SU-DHL-6 (cell line): ENCODE measurements at regions not wholly inside any gene's neighbourhood (a gene's known extent, or its start where the extent isn't known, plus 50 kb on each side); places are given as distances from the start of the nearest gene placed in this dataset.
A peak's percentile ranks its signal among the peaks of the same experiment; 100 is the strongest.

Source experiments
- H2AFZ ChIP-seq: fragments of 200-600 bp; sonication (generic); 2 replicates; pipeline ENCODE4 v1.6.1; 2014; ENCODE audit warnings: low read depth, mild to moderate bottlenecking, moderate library complexity, mixed read lengths, antibody characterized with exemption, low read length; ENCODE audit not compliant: severe bottlenecking
- H3F3A ChIP-seq: fragments of 200-600 bp; shearing (Covaris generic); 2 replicates; pipeline ENCODE4 v1.6.0; 2016; ENCODE audit warnings: antibody characterized with exemption, mild to moderate bottlenecking; ENCODE audit not compliant: insufficient read depth
- H3K27ac ChIP-seq: fragments of 200-600 bp; sonication (generic); 2 replicates; pipeline ENCODE4 v1.5.1; 2016; ENCODE audit warnings: low read depth, mild to moderate bottlenecking, low read length, moderate library complexity, mixed read lengths
- H3K27me3 ChIP-seq: fragments of 200-600 bp; sonication (generic), shearing (Covaris generic); 2 replicates; pipeline ENCODE4 v1.6.0; 2014; ENCODE audit warnings: mild to moderate bottlenecking, low read length
- H3K36me3 ChIP-seq: fragments of 200-600 bp; sonication (generic); 2 replicates; pipeline ENCODE4 v1.6.1; 2014; ENCODE audit warnings: mild to moderate bottlenecking, low read length, mixed read lengths
- H3K4me2 ChIP-seq: fragments of 300-600, 200-600 bp; shearing (Covaris generic), sonication (generic); 2 replicates; pipeline ENCODE4 v1.6.0; 2014; ENCODE audit warnings: low read length, low read depth, mild to moderate bottlenecking; ENCODE audit not compliant: poor library complexity, severe bottlenecking
- H3K4me3 ChIP-seq: fragments of 200-600 bp; sonication (generic); 2 replicates; pipeline ENCODE4 v1.5.1; 2014; ENCODE audit warnings: antibody characterized with exemption, low read length, mild to moderate bottlenecking, mixed read lengths; ENCODE audit not compliant: insufficient read depth, poor library complexity, severe bottlenecking
- H3K79me2 ChIP-seq: fragments of 200-600 bp; sonication (generic); 2 replicates; pipeline ENCODE4 v1.6.1; 2014; ENCODE audit warnings: mild to moderate bottlenecking, low read length, moderate library complexity; ENCODE audit not compliant: insufficient read depth
- H3K9ac ChIP-seq: fragments of 200-600 bp; sonication (generic); 2 replicates; pipeline ENCODE4 v1.7.0; 2014; ENCODE audit warnings: mild to moderate bottlenecking, low read length
- H3K9me2 ChIP-seq: fragments of 200-600 bp; sonication (generic); replicated peaks from 2 replicates; pipeline ENCODE4 v1.6.1; 2014; ENCODE audit warnings: low read length; ENCODE audit not compliant: insufficient read depth
- H3K9me3 ChIP-seq: fragments of 200-600 bp; sonication (generic); 2 replicates; pipeline ENCODE4 v1.6.1; 2014; ENCODE audit warnings: low read length, mixed read lengths; ENCODE audit not compliant: insufficient read depth
- H4K20me1 ChIP-seq: fragments of 200-600 bp; sonication (generic); 2 replicates; pipeline ENCODE4 v1.6.1; 2014; ENCODE audit warnings: low read depth, mild to moderate bottlenecking, antibody characterized with exemption, low read length, moderate library complexity, mixed read lengths
- EZH2phosphoT487 ChIP-seq: fragments of 200-600 bp; sonication (generic), shearing (Covaris generic); conservative IDR thresholded peaks from 2 replicates; pipeline ENCODE4 v1.6.1; 2018; ENCODE audit warnings: mild to moderate bottlenecking, antibody characterized with exemption, low read length, moderate library complexity, mixed read lengths
- TF ChIP-seq, protein P1 (sequence below): fragments of 200-600 bp; sonication (generic); IDR thresholded peaks from one replicate; pipeline ENCODE4 v1.5.1; 2017; ENCODE audit warnings: antibody characterized with exemption, mild to moderate bottlenecking, low read length, moderate library complexity; ENCODE audit not compliant: insufficient read depth, poor library complexity, severe bottlenecking

DNA sequence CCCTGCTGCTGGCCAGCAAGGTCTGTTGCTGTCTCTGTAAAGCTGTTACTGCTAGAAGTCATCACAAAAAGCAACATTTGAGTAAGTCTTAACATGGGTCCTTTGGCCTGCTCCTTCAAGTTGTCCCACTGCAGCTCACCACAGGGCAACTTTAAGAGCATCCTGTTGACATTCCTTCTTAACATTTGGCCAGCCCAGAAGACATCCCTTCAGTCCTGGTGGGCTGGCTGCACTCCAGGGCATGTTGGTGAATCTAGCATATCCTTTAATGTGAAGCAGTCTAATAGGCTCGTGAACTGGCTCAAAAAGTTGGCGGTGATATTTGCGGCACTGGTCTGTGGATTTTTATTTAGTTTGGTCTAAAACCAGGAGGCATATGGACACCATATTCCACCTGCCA, 92.2 kb upstream of the MAML3 start:
- no peak overlapping the region for H3K27ac ChIP-seq
- TF ChIP-seq, protein P1, sequence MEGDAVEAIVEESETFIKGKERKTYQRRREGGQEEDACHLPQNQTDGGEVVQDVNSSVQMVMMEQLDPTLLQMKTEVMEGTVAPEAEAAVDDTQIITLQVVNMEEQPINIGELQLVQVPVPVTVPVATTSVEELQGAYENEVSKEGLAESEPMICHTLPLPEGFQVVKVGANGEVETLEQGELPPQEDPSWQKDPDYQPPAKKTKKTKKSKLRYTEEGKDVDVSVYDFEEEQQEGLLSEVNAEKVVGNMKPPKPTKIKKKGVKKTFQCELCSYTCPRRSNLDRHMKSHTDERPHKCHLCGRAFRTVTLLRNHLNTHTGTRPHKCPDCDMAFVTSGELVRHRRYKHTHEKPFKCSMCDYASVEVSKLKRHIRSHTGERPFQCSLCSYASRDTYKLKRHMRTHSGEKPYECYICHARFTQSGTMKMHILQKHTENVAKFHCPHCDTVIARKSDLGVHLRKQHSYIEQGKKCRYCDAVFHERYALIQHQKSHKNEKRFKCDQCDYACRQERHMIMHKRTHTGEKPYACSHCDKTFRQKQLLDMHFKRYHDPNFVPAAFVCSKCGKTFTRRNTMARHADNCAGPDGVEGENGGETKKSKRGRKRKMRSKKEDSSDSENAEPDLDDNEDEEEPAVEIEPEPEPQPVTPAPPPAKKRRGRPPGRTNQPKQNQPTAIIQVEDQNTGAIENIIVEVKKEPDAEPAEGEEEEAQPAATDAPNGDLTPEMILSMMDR: no peak
- no peak for TF ChIP-seq EZH2phosphoT487
- H3K9ac ChIP-seq: no peak overlapping the region
- no peaks in the 10 kb centered on the region for H3F3A ChIP-seq
- no peaks in the 10 kb centered on the region for H3K79me2 ChIP-seq
- no peaks in the 10 kb centered on the region for H4K20me1 ChIP-seq
- no peaks in the 10 kb centered on the region for H3K9me3 ChIP-seq
- H3K9me2 ChIP-seq: no peaks in the 10 kb centered on the region
- no peak overlapping the region for H2AFZ ChIP-seq
- no peak overlapping the region for H3K4me3 ChIP-seq
- no peaks in the 10 kb centered on the region for H3K36me3 ChIP-seq
- H3K27me3 ChIP-seq: no peaks in the 10 kb centered on the region
- no peak overlapping the region for H3K4me2 ChIP-seq

DNA sequence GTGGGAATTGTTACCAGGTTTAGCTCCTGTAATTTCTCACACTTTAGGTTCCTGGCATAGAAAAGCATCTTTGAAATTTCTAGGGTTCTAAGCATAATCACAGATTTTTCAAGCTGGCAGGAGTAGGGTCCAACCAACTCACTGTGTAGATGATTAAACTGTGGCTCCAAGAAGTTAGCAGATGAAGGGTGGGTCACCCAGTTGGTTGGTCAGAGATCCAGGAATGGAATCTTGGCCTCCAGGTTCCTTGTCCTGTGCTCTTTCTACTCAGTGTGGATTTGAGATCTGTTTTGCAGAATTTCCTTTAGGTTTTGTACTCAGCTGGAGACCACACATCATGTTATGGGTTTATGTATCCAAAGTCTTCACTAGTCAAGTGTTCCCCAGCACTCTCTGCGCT, 90.3 kb upstream of the MAML3 start:
- Histone ChIP-seq H3K27ac (no peak overlapping the region), H3K4me3 (no peak overlapping the region), H3K79me2 (no peaks in the 10 kb centered on the region), H3K27me3 (no peaks in the 10 kb centered on the region), H3K9me2 (no peaks in the 10 kb centered on the region), H2AFZ (no peak overlapping the region), H3F3A (no peaks in the 10 kb centered on the region), H3K4me2 (no peak overlapping the region), H3K9ac (no peak overlapping the region), H3K9me3 (no peaks in the 10 kb centered on the region), H3K36me3 (no peaks in the 10 kb centered on the region), H4K20me1 (no peaks in the 10 kb centered on the region)
- no peak for TF ChIP-seq EZH2phosphoT487
- TF ChIP-seq, protein P1: no peak

DNA sequence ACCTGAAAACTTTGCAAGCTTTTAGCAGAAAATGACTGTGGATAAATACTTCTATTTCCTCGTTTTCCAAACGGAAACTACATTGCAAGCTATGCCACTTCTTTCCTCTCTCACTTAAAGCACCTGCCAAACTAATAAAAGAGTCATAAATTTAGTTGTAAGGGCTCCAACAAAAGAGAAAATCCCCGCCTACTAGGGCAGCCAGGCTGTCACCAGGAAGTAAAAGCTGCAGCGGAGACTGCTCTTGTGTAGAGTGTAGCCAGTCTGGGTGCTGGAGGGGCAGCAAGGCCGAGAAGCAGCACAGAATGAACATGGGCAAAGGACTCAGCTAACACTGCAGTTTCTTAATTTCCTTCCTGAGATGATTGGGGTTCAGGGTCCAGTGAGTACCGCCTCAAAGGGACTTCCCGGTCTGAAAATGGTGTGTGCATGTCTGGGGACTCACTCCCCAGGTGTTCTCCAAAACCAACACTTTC, 89.3 kb upstream of the MAML3 start:
- H3F3A ChIP-seq: no peaks in the 10 kb centered on the region
- TF ChIP-seq EZH2phosphoT487: no peak
- TF ChIP-seq, protein P1: no peak
- no peaks in the 10 kb centered on the region for H3K79me2 ChIP-seq
- H3K27me3 ChIP-seq: no peaks in the 10 kb centered on the region
- no peak overlapping the region for H3K27ac ChIP-seq
- no peaks in the 10 kb centered on the region for H3K36me3 ChIP-seq
- peak overlapping the region; percentile 39 for H3K4me2 ChIP-seq
- no peak overlapping the region for H3K9ac ChIP-seq
- H3K9me2 ChIP-seq: no peaks in the 10 kb centered on the region
- H3K4me3 ChIP-seq: no peak overlapping the region
- no peaks in the 10 kb centered on the region for H4K20me1 ChIP-seq
- peak overlapping the region; percentile 51 for H2AFZ ChIP-seq
- no peaks in the 10 kb centered on the region for H3K9me3 ChIP-seq
